HG02610 (cell line): ENCODE measurements at regions not wholly inside any gene's neighbourhood (a gene's known extent, or its start where the extent isn't known, plus 50 kb on each side); places are given as distances from the start of the nearest gene placed in this dataset.

Source experiments
- ATAC-seq: cut with Tn5 transposase; IDR thresholded peaks from one replicate; pipeline ENCODE4 v1.9.1; 2021; ENCODE audit warnings: mild to moderate bottlenecking, moderate library complexity; ENCODE audit not compliant: unreplicated experiment

GRCh38 chr5:93018461-93018860 lies 562.6 kb downstream of the NR2F1-AS1 start:
- ATAC-seq: no peak

GRCh38 chr5:93017849-93018248 lies 563.2 kb downstream of the NR2F1-AS1 start:
- no peak for ATAC-seq

GRCh38 chr5:93017376-93017775 lies 563.6 kb downstream of the NR2F1-AS1 start:
- ATAC-seq: no peak

- ATAC-seq: no peak
Observed at GRCh38 chr5:93010616-93011015, 570.4 kb downstream of the NR2F1-AS1 start.

DNA sequence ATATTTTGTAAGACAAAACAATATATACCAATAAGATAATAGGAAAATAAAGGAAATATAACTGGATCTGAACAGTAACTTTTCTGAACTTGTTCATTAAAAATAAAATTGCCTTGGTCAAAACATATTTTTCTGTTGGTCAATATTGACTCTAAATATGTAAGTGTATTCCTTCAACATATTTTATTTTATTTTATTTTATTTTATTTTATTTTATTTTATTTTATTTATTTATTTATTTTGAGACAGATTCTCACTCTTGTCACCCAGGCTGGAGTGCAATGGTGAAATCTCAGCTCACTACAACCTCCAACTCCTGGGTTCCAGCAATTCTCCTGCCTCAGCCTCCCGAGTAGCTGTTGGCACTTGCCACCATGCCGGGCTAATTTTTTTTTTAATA lies 571.0 kb downstream of the NR2F1-AS1 start:
- ATAC-seq: no peak

DNA sequence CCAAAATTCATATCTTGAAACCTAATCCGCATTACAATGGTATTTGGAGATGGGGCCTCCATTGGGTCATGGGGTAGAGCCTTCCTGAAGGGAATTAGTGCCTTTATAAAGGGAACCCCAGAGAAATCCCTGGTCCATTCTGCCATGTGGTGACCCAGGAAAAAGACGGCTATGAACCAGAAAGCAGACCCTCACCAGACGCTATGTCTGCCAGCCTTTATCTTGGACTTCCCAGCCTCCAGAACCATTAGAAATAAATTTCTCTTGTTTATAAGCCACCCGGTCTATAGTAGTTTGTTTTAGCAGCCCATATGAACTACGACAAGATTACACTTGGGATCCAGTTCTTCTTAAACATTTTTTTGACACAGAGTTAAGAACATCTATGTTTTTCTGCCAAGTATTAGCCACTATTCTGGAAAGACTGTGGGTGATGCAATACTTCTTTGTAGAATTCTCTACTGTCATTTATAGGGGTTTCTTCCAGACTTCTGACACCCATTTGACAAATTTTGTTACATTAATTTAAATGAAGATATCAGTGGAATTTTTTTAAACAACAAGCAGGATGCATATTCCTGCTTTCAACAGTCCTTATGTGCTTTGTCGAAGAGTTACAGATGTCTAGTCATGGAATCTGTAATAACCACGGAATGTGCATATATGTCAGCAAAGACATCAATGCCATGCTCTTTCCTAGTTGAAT lies 572.4 kb downstream of the NR2F1-AS1 start:
- ATAC-seq: no peak

GRCh38 chr5:93006915-93007314 lies 574.1 kb downstream of the NR2F1-AS1 start:
- ATAC-seq: no peak

GRCh38 chr5:92998456-92998855 lies 582.6 kb downstream of the NR2F1-AS1 start:
- ATAC-seq: no peak

DNA sequence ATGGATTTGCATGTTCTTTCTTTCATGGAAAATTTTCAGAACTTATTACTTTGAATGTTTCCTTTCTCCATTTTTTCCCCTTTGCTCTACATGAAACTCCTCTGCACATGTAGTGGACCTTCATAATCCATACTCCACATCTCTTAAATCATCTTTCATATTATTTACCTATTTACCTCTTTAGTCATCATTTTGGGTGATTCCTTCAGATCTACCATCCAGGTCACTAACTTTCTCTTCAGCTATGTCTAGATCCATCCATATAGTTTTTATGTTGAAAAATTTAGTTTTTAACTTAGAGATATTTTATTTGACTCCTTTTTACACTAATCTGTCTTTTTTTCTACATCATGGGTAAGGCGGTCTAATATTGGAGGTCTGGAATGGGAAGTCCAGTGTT lies 586.6 kb downstream of the NR2F1-AS1 start:
- ATAC-seq: no peak

- no peak for ATAC-seq
Observed at GRCh38 chr5:92992073-92992472, 588.9 kb downstream of the NR2F1-AS1 start.

- ATAC-seq: no peak
Observed at GRCh38 chr5:92991581-92992067, 589.4 kb downstream of the NR2F1-AS1 start.

DNA sequence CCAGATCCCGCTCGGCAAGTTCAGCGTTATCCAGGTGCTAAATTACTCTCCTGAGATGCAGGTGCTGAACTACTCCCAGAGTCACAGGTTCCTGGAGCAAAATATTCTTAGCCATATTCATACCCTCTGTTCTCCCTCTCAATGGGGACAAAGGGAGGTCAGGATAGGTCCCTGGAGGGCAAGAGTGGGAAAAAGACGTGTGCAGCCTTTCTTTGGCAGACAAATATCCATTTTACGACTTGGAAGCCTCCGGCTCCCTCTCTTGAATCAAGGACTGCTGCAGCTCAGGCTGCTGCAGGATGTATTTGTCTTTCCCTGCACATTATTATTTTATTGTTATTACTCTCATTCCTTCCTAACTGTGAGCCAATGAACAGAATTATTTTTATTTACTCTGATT lies 590.2 kb downstream of the NR2F1-AS1 start:
- ATAC-seq: no peak

GRCh38 chr5:92981001-92981400 lies 600.0 kb downstream of the NR2F1-AS1 start:
- no peak for ATAC-seq

GRCh38 chr5:92980491-92980890 lies 600.5 kb downstream of the NR2F1-AS1 start:
- no peak for ATAC-seq

- ATAC-seq: no peak
Observed at GRCh38 chr5:92979716-92980115, 601.3 kb downstream of the NR2F1-AS1 start.

- no peak for ATAC-seq
Observed at GRCh38 chr5:92977846-92978540, 603.0 kb downstream of the NR2F1-AS1 start.

DNA sequence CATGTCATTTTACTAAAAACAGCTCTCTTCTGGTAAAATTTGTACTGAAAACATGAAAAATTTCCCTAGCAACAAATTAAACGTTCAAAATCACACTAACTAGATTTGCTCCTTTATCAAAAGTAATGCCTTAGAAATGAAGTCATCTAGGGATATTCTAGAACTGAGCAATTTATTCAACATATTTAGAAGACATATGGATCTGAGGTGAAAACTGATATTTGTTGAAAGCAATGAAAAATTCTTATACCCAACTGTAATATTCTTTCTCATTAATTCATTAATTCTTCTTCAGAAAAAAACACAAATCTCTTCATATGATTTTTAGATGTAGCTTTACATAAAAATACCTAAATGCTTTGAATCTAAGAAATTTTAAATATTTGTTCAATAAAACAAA lies 604.9 kb downstream of the NR2F1-AS1 start:
- ATAC-seq: no peak

GRCh38 chr5:92969781-92970237 lies 611.2 kb downstream of the NR2F1-AS1 start:
- no peak for ATAC-seq

DNA sequence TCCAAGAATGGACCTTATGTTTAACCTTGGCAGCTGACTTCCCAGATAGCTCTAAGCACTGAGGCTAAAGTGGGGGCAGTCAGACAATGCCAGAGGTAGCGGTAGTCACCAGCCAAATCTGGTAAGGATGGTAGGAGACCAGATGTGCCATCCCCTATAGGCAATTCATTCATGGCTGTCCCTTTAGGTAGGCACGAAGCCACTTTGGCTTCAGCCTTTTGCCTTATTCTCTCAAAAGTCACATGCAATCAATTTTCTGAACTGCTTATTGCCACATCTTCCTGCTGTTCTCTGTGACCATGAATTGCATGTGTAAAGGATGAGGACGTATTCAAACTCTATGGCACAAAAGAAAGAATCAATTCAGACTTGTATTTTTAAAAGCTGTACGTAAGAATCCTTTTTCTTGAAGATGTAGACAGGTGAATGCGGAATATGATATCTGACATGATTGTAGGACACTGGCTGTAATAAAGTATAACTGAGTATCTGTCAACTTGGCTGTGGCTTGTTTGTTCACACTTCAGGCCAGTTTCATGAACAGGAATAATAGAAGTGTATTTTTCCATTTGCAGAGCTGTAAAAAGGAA lies 611.7 kb downstream of the NR2F1-AS1 start:
- no peak for ATAC-seq

- ATAC-seq: no peak
Observed at GRCh38 chr5:92963800-92964199, 617.2 kb downstream of the NR2F1-AS1 start.

DNA sequence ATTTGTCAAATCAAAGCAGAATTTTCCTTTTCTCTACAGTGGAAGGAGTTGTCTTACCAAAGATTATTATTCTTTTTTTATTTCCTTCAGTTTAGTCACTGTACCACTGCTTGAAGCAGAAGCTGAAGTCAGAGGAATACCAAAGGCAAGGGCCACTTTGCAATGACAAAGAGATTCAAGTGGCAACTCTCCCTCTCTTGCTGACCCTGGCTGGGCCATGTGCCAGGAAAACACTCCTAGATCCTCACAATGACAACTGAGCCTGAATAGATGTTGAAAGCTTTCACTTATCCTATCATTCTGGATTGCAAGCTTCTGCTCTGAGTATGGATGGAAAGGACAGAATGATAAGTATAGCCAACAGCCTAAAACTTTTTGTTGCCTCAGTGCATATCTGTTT lies 618.3 kb downstream of the NR2F1-AS1 start:
- ATAC-seq: no peak

DNA sequence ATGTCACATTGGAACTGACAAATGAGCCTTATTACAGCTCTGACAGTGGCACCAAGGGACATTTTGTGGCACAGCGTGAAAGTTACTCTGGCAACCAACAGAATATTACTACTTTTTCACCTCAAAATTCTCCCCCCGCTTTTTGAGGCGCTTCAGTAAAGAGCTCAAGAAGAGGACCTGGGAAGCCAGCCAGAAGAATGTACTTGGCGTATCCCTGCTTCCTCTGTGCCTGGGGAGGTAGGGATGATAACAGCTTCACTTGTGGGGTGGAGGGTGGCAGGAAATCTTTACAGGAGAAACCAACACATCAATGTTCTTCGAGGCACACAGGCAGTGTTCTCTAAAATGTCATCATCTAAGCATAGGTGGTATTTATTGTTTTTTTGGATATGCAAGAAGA lies 624.1 kb downstream of the NR2F1-AS1 start:
- no peak for ATAC-seq
